GM12891 (cell line): ENCODE measurements at regions not wholly inside any gene's neighbourhood (a gene's known extent, or its start where the extent isn't known, plus 50 kb on each side); places are given as distances from the start of the nearest gene placed in this dataset.

ENCODE experiments used
- DNase-seq: peaks from one replicate; pipeline ENCODE4 v3.0.0; 2011; ENCODE audit warnings: low spot score; ENCODE audit not compliant: insufficient read length
- FAIRE-seq: peaks from 2 replicates; lab custom pipeline; 2011; peaks lifted over from hg19 to GRCh38; lab: Jason Lieb, UNC
- PAX5 ChIP-seq: IDR thresholded peaks from 2 replicates; pipeline ENCODE4 v1.6.1; 2011; ENCODE audit warnings: low read length, moderate library complexity, mild to moderate bottlenecking; ENCODE audit not compliant: insufficient read depth, severe bottlenecking
- POLR2A ChIP-seq: IDR thresholded peaks from 2 replicates; pipeline ENCODE4 v1.6.1; 2011; ENCODE audit warnings: low read depth, low read length, control low read depth
- POLR2AphosphoS5 ChIP-seq: IDR thresholded peaks from 2 replicates; pipeline ENCODE4 v1.6.1; 2011; ENCODE audit warnings: low read depth, low read length, control low read depth
- POU2F2 ChIP-seq: IDR thresholded peaks from 2 replicates; pipeline ENCODE4 v1.6.1; 2011; ENCODE audit warnings: low read depth, mild to moderate bottlenecking, control low read depth, low read length, moderate library complexity
- SPI1 ChIP-seq: IDR thresholded peaks from 2 replicates; pipeline ENCODE4 v1.6.1; 2011; ENCODE audit warnings: low read depth, low read length, control low read depth
- TAF1 ChIP-seq: IDR thresholded peaks from 2 replicates; pipeline ENCODE4 v1.6.1; 2011; ENCODE audit warnings: low read depth, low read length, control low read depth

DNA sequence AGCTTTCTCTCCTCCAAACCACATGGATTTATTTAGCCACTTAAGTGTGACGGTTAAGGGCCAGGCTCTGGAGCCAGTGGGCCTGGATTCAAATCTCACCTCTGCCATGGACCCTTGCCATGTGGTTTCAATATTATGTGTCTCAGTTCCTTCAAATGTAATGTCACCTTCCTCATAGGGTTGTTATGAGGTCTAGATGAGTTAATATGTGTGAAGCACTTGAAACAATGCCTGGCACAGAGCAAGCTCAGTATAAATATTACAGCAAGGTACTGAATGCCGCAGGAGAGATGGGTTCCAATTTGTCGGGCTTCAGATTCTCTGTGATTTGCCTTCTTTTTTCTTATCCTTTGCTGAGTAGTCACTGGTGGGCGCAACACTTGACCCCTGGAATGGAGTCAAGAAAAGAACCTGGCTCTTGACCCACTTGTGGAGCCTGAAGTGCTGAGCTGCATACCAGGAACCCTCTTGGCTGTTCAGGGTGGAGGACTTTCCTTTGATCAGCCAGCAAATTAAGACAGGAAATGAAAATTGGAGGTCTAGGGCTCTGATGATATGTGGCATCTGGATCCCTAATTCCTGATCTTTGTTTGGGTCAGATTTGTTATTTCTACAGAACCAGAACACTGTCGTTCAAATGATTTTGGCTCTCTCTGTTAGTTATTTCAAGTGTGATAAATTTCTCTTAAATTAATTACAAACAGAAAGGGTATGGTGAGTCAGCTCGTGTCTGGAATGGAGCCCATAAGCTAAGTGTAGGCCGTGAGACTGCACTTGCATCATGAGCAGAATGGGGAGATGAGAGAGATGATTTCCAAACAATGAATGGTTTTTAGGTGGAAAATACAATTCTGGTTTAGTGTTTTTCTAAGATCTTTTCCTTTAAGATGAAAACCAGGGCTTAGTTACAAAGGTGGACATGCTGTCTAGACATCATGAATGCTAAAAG lies 293.0 kb downstream of the KCNS3 start:
- no peak for TF ChIP-seq POU2F2
- no peak for TF ChIP-seq PAX5
- TF ChIP-seq TAF1: no peak
- TF ChIP-seq POLR2AphosphoS5: no peak
- TF ChIP-seq SPI1: no peak
- no peak for TF ChIP-seq POLR2A
- FAIRE-seq (no peak), DNase-seq (no peak)

DNA sequence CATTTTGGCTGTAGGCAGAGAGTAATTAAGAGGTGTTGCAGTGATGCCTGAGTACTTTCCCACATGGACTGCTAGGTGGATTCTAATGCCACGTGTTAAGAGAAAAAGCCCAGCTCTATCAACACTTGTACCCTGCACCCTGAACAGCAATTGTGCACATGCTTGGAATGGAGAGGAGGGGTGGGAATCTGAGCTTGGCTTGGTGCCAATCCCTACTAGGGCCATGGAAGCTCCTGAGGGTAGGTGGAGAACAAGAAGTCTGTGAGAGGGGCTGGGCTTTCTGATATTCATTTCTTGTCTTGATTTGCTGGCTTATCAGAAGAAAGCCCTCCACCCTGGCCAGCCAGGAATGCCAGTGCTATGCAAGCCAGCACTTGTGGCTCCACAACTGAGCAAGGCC lies 292.2 kb downstream of the KCNS3 start:
- DNase-seq: no peak
- FAIRE-seq: no peak
- TF ChIP-seq SPI1 (no peak), POU2F2 (no peak), PAX5 (no peak), POLR2AphosphoS5 (no peak), POLR2A (no peak), TAF1 (no peak)

DNA sequence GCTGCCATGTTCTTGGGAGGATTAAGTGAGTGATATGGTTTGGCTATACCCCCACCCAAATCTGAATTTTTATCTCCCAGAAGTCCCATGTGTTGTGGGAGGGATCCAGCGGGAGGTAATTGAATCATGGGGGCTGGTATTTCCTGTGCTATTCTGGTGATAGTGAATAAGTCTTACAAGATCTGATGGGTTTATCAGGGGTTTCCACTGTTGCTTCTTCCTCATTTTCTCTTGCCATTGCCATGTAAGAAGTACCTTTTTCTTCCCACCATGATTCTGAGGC lies 291.4 kb downstream of the KCNS3 start:
- TF ChIP-seq POU2F2 (no peak), POLR2AphosphoS5 (no peak), SPI1 (no peak), PAX5 (no peak), TAF1 (no peak), POLR2A (no peak)
- no peak for DNase-seq
- no peak for FAIRE-seq

DNA sequence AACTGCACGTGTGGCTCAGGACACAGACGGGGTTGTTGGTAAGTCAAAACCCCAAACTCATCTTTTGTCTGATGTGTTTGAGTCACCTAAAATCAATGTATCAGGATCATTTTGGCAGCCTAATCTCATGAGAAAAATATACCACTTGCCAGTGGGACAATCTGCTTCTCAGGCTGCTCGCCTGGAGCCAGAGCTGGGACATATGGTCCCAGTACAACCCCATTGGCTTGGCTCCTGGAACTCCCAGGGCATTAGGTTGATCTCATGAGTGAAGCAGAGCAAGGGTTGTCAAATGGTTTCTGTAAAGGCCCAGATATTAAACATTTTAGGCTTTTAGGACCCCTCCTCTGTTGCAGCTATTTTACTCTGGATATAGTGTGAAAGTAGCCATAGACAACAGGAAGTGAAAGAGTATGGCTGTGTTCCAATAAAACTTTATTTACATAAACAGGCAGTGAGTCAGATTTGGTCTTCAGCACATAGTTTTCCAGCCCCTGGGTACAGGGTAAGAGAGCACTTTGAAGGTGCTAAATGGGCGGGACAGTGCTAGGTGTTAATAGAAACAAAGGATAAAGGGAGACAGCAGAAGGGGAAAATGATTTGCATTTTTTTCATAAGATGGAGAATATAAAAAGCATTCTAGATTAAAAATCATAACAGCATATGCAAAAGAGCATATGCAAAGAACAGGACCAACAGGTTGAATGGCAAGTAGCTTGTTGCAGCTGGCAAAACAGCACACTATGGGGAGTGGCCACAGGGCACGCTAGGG lies 290.8 kb downstream of the KCNS3 start:
- no peak for TF ChIP-seq TAF1
- TF ChIP-seq SPI1: no peak
- no peak for TF ChIP-seq PAX5
- no peak for TF ChIP-seq POLR2A
- FAIRE-seq (no peak), DNase-seq (no peak)

DNA sequence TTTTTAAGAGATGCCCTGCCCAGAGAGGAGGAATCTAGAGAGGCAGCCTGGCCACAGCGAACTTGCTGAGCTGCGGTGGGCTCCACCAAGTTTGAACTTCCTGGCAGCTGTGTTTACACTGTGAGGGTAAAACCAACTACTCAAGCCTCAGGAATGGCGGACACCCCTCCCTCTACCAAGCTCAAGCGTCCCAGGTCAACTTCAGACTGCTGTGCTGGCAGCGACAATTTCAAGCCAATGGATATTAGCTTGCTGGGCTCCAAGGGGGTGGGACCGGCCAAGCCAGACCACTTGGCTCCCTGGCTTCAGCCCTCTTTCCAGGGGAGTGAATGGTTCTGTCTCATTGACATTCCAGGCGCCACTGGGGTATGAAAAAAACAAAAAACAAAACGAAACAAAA lies 289.4 kb downstream of the KCNS3 start:
- no peak for TF ChIP-seq POLR2A
- TF ChIP-seq TAF1: no peak
- no peak for TF ChIP-seq SPI1
- no peak for TF ChIP-seq PAX5
- no peak for TF ChIP-seq POLR2AphosphoS5
- no peak for TF ChIP-seq POU2F2
- FAIRE-seq: no peak

DNA sequence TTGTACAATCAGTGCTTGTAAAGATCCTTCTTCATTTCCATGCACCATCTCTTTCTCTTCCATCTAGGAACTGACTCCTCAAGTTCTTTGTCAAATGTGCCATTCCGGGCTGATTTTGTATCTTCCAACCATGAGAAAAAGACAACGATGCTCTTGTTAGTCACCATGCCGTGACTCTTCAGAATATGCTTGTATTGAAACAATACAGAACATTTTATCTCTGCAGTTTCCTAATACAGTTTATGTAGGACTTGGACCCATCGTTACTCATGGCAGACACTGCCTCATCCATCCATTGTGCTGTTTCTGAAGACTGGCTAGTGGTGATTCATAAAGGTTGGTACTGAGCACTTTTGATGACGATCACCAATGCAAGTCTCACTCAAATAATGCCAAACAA lies 283.2 kb downstream of the KCNS3 start:
- TF ChIP-seq PAX5 (no peak), SPI1 (no peak), POLR2AphosphoS5 (no peak), POU2F2 (no peak), TAF1 (no peak), POLR2A (no peak)
- no peak for FAIRE-seq
- no peak for DNase-seq

More for the DNA sequence above, 289.4 kb downstream of the KCNS3 start:
- DNase-seq: no peak

DNA sequence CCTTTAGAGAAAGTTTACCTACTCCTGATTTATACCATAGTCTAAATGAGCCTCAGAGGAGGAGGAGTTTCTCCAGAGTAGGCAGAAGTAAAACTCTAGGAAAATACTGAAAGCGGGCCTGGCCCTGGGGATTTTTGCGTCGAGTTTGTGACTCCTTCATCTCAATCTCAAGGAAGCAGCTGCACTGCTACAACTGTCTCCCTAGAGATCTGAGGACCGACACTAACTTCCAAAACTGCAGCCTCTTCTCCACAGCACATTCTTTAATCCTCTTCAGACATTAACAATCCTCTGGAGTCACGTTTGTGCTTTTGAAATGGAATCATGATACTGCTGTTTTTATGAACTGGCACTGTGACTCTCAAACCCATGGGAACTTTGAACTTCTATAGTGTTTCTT lies 281.4 kb downstream of the KCNS3 start:
- FAIRE-seq: no peak
- TF ChIP-seq SPI1 (no peak), POLR2AphosphoS5 (no peak), TAF1 (no peak), POU2F2 (no peak), PAX5 (no peak), POLR2A (no peak)
- no peak for DNase-seq

DNA sequence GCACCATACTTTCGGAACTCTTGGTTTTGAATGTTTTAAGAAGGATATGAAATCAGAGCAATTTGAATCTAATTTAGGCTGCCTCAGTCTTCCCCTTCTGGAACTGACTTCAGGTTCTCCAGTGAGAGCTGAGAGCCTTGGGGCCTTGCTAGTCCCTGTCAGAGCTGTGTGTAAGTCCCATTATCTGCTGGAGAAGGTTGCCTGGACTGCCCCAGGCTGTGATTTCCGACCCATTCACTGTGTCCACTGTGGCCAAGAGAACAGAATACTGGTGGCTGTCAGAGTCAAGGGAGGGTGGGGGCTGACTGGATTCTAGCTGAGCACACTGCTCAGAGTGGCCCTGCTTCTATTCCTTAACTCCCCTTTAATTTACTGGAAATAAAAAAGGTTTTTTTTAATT lies 278.0 kb downstream of the KCNS3 start:
- FAIRE-seq: no peak
- no peak for TF ChIP-seq PAX5
- no peak for TF ChIP-seq POLR2AphosphoS5
- TF ChIP-seq TAF1: no peak
- no peak for TF ChIP-seq SPI1
- TF ChIP-seq POU2F2: no peak
- TF ChIP-seq POLR2A: no peak

DNA sequence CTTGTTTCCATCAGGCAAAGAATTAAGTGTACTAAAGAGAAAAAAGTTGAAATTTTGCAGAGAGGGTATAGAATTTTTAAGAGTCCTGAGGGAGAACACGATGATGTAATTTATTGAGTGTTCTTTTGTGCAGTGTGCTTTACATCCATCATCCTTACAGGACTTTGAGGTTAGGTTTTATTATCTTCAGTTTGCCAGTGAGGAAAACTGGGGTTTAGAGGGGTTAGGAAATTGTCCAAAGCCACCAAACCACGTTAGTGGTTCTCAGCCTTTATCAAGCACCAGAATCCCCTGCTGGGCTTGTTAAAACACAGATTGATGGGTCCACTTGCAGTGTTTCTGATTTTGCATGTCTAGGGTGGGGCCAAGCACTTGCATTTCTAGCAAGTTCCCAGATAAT lies 277.5 kb downstream of the KCNS3 start:
- no peak for TF ChIP-seq TAF1
- no peak for TF ChIP-seq POLR2A
- no peak for TF ChIP-seq POU2F2
- no peak for TF ChIP-seq PAX5
- DNase-seq (no peak), FAIRE-seq (no peak)

More for the DNA sequence above, 278.0 kb downstream of the KCNS3 start:
- DNase-seq: no peak

DNA sequence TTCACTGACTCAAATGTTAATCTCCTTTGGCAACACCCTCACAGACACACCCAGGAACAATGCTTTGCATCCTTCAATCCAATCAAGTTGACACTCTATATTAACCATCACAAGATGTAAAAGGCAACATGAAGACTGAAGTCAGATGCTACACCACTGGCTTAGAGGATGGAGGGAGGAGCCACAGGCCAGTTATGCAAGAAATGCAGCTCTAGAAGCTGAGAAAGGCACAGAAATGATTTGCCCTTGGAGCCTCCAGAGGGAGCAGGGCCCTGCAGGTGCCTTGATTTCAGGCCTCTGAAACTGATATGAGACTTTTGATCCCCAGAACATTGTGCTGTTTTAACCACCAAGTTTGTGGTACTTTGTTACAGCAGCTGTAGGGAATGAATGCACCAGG lies 276.3 kb downstream of the KCNS3 start:
- no peak for FAIRE-seq
- TF ChIP-seq POLR2AphosphoS5: no peak
- TF ChIP-seq POU2F2: no peak
- TF ChIP-seq TAF1: no peak
- TF ChIP-seq PAX5: no peak
- no peak for TF ChIP-seq SPI1
- no peak for TF ChIP-seq POLR2A
- no peak for DNase-seq
